ENCODE measurements at regions not wholly inside any gene's neighbourhood (a gene's known extent, or its start where the extent isn't known, plus 50 kb on each side); places are given as distances from the start of the nearest gene placed in this dataset.
"Not testable (repeated sequence)": the region's sequence is repeated elsewhere in the genome, so short reads cannot be mapped to it uniquely, and the experiment has no call there.

DNA sequence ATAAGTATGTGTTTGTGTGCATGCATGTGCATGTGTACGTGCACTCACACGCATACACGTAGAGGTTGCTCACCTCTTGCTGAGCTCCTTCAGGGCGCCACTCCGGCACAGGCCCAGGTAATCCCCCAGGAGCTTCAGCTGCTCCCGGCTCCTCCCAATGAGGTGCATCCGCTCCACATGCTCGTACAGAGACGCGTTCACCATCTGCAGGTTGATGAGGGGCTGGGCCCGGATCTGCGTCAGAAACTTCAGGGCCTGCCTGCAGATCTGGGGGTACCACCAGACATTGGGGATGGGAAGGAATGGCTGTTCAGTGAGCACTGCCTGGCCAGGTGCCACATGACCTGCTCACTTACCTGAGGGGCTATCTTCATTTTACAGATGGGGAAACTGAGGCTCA is 127.0 kb downstream of the LRRC37A3 start:
- TF ChIP-seq CTCF, POLR2A (IDR thresholded peaks at IDR 0.05): not testable (repeated sequence)

All from upper lobe of left lung (tissue), 4 donors.